ENCODE measurements at regions not wholly inside any gene's neighbourhood (a gene's known extent, or its start where the extent isn't known, plus 50 kb on each side); places are given as distances from the start of the nearest gene placed in this dataset.

DNA sequence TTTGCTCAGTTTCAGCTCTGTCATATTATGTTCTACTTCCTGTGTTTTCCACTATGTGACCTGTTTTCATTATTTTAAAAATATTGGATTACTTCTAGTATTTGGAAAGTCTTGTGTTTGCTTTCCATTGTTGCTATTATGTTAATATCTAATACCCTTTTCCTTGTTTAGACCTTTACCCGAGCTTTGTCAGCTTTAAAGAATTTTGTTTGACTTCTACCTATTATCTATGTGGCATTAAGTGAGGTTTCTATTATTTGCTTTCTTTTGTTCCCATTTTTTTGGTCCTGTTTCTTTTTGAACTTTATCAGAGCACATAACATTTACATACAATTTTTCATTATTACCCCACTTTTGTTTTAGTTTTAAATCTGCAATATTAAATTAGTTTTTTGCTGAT lies 202.7 kb downstream of the MANEA start:
- no peak for DNase-seq (ENCODE audit: low read depth)

DNA sequence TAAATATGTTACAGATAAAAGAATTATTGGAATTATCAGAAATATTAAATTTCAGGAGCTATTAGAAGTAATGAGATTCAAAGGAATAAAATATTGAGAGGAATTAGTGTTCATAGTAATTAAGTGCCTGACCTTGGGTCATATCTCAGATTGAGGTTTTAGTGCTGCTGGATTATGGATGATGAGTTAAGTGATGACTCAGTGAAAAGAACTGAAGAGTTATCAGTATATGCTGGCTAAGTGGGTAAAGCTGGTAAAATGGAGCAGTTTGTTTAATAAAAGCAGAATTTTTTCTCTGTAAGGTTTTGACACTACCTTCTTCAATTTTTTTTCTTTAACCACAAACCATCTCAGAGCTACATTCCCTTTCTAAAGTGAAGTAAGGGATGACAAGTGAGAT lies 206.7 kb downstream of the MANEA start:
- DNase-seq (ENCODE audit: low read depth): no peak

DNA sequence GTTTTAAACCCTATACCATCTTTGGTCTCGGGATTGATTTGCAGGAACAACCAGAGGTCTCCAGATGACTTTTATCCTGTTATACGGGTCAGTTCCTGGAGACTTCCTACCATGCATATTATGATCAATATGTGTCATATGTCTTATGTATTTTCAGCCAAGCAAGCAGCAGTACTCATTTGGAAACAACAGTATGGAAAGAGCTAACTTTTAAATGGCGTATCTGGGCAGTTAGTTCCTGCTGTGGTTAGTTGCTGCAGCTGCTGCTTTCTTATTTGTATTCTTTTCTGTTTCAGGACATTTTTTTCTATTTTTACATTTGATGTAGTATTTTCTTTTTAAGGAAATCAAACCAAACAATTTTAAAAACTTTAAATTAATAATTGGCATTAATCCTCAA lies 207.5 kb downstream of the MANEA start:
- no peak for DNase-seq (ENCODE audit: low read depth)

DNA sequence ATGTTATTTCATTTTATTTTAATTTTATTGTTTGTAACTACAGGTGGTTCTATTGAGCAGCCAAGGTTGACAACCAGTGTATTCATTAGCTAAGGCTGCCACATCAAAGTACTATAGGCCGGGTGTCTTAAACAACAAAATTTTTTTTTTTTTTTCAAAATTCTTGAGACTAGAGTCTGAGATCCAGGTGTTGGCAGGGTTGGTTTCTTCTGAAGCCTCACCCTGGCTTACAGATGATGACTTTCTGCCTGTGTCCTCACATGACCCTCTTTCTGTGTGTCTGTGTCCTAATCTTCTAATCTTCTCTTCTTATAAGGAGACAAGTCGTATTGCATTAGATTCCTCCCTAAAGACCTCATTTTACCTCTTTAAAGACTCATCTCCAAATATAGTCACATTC lies 208.4 kb downstream of the MANEA start:
- no peak for DNase-seq (ENCODE audit: low read depth)

DNA sequence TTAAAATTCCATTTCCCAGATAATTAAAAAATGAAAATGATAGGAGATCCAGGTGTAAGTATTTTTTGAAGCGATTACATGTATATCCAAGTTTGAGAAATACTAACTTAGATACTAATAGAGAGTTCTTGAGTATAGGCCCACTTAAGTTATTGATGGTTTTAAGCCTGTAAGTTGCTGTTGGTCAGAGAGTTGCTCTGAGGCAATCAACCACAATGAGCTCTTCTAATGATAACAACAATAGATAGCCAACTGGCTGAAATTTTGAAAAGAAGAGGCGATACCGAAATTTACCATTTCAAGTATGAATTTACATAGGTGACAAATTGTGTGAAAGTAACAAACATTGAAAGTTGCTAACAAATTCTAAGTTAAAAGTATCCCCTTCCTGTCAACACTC lies 209.5 kb downstream of the MANEA start:
- DNase-seq (ENCODE audit: low read depth): no peak

DNA sequence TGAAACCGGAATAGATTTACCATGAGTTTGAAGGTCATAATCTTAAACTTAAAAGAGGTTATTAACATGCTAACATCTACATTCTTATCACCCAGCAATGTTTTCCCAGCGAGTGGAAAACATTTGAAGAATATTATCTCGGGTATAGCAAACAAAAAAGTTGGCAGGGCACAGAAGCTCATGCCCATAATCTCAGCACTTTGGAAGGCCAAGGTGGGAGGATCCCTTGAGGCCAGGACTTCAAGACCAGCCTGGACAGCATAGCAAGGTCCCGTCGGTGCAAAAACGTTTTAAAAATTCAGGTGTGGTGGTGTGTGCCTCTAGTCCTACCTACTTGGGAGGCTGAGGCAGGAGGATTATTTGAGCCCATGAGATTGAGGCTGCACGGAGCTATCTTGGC lies 213.5 kb downstream of the MANEA start:
- no peak for DNase-seq (ENCODE audit: low read depth)

DNA sequence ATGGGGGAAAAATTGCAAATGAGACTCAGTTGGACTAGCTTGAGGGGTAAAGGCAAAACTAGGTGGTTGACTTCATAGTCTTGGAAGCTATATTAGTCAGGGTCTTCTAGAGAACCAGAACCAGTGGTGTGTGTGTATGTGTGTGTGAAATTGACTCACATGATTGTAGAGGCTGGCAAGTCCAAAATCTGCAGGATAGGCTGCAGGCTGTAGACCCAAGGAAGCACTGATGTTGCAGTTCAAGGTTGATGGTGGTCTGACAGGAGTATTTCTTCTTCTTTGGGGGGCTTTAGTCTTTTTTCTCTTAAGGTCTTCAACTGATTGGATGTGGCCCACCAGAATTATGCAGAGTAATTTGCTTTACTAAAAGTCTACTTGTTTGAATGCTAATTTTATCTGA lies 217.4 kb downstream of the MANEA start:
- no peak for DNase-seq (ENCODE audit: low read depth)

DNA sequence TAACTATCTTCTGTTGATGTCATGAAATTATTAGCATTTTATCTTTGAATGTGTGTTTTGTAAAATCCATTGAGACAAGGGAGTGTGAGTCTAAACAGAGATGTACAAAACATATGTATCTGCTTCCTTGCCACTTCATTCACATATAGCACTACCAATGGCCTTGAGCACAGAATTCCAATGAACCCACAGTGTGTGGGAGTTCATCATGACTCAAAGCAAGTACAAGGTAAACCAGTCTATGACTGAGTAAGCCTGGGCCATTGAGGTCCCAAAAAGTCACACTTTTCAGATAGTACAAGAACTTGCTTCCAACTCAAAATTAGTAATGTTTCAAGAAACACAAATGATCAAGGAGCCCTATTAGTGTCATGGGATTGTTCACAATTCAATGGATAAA lies 218.6 kb downstream of the MANEA start:
- no peak for DNase-seq (ENCODE audit: low read depth)

DNA sequence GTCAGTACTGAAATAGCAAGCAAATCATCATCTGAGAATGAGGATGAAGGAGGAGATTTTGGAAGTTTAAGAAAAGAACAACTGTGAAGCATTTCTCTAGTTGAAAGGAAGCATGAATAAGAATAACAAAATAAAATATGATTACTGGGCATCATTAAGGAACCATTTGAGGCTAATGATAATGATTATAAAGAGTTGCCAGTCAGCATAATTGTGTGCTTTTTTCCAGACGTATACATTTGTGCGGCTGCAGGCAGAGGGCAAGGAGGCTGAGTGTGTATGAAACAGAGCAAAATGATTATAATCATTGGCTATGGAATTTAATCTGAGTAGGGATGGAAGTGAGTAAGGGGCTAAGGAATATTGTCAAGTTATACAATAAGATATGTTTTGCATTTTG lies 218.7 kb upstream of the FUT9 start:
- no peak for DNase-seq (ENCODE audit: low read depth)

DNA sequence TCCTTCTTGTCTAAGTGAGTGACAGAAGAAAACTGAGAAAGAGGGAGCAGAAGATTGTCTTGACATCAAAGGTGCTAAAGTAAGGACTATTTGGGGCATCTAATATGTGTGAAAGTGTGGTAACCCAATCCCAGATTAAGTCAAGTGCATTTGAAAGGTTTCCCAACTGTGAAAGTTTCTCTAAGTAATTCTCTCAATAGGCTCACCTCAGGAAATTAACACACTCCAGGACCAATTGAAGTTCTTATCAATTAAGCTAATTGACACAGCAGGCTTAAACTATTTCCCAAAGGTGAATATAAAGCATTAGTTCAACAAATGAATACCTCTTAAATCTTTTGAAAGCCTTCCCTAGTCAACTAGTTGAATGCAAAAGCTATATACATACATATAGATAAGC lies 212.8 kb upstream of the FUT9 start:
- DNase-seq (ENCODE audit: low read depth): no peak

DNA sequence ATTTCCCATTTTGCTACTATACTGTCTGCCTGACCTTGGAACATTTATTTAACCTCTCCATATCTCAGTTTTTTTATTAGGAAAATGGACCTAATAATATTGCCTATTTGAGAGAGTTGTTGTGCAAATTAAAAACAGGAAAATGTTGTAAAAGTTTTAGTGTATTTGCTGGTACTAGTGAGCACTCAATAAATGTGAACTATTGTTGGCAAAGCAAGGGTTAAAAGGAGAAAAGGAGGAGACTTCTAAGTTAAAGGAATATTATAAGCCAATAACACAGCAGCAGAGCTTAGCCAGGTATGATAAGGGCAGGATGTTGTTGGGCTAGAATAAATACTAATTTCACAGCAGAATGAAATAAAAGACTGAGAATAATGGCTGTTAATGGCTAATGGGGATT lies 211.9 kb upstream of the FUT9 start:
- no peak for DNase-seq (ENCODE audit: low read depth)

DNA sequence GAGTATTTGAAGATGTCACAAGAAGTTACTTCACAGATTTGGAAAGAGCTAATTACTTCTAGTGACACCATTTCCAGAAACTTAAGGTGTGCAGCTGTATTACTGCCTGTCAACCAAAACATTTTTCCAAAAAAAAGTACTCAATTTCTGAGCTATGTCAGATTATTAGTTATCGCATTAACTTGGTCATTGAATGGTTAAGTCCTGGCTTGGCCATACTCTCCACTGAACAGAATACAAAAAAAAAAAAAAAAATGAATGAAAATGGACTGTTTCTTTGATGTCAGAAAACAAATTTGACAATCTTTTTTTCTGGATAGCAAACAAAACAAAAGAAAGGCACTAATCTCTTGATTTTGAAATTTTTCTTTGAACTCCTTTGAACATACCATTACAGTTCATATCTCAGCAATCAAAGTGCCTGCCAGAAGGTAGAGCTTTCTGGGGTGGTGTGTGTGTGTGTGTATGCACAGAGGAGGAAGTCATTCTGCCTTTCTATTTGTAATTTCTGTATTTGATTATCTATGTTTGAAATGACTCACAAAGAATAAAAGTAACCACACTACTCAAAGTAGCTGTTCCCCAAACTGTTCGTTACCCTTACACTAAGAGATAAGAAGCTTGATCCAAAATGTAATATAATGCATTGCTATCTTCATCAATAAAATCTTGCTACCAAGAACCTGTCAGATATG lies 210.8 kb upstream of the FUT9 start:
- DNase-seq (ENCODE audit: low read depth): no peak

DNA sequence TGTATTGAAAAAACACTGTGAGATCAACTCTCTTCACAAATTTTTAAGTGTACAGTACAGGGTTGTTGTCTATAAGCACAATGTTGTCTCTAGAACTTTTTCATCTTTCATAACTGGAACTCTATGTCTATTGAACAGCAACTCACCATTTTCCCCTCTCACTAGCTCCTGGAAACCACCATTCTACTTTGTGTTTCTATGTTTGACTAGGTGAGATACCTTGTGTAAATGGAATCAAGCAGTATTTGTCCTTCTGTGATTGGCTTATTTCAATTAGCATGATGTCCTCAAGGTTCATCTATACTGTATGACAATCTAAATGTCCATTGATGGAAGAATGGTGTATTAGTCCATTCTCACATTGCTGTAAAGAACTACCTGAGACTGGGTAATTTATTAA lies 210.1 kb upstream of the FUT9 start:
- DNase-seq (ENCODE audit: low read depth): no peak

DNA sequence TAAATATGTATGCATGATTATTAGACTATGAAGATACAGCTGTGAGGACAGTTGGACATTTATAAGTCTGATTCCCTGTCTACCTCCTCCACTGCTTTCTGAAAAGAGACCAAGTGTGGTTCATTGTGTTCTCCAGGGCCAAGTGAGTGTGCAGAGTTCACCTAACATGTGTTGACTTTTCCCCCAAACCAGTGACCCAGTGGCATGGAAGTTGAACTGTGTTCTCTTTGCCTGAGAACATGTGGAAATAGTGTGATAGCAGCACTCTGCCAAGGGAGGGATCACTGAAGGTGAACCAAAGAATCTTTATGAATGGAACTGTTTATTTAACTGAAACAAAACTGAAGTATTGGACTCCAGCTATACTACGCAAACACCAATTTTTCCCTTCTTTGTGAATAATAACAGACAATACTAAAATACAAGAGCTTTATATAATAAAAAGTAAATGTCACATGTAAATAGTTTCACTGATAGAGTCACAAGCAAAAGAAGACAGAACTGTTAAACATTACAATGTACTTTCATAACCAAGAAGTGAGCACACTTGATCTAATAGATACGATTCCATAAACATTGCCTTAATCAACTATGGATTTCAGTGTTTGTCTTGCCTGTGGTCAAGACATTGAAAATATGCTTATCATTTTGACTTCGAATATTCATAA lies 200.3 kb upstream of the FUT9 start:
- no peak for DNase-seq (ENCODE audit: low read depth)

DNA sequence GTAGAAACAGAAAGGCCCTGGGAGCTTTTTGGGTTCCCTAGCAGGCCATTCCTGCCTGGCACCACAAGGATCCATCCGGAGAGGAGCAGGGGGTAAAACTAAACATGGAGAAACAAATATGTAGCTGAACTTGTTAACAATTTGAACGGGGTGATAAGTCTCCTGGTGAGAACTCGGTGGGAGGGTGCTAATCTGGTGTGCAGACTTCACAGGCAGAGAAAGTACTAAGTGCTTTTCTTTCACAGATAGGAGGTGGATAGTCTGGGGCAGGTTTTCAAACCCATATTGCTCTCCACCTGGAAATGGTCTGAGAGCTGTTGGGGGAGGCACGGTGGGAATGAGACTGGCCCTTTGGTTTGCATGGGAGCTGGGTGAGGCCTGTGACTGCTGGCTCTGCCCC lies 196.3 kb upstream of the FUT9 start:
- no peak for DNase-seq (ENCODE audit: low read depth)

DNA sequence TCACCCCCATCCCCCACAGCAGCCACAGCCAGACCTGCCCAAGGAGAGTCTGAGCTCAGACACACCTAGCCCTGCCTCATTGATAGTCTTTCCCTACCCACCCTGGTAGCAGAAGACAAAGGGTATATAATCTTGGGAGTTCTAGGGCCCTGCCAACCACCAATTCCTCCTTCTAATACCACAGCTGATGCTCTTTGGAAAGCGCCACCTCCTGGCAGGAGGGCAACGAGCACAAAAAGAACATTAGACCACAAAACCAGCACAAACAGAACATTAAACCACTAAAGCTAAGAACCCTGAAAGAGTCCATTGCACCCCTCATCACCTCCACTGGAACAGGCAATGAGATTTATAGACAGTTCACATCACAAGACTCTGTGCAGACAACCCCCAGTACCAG lies 195.8 kb upstream of the FUT9 start:
- no peak for DNase-seq (ENCODE audit: low read depth)

DNA sequence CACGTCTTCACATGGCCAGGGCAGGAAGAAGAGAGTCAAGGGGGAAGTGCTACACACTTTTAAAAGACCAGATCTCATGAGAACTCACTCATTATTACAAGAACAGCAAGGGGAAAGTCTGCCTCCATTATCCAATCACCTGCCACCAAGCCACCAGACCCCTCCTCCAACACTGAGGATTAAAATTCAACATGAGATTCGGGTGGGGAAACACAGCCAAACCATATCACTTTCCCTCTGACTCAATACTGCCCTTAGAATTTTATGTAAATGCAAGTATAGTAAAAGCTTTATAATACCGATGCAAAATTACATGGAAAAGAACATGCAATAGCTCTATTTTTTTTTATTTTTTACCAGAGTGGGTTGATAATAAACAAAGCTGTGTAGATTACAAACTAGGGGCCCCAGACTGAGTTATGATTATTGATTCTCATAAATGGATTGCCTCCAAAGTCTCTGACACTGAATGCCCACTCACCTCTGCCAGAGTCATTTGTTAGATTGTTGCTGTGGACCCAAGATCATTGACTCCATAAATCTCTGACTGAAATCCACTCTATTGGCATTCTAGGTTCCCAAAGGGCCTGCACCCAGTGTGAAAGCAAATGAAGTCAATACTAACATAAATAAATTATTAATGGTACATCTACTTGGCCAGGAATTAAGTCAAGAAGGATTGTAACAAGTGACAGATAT lies 184.8 kb upstream of the FUT9 start:
- DNase-seq (ENCODE audit: low read depth): no peak

DNA sequence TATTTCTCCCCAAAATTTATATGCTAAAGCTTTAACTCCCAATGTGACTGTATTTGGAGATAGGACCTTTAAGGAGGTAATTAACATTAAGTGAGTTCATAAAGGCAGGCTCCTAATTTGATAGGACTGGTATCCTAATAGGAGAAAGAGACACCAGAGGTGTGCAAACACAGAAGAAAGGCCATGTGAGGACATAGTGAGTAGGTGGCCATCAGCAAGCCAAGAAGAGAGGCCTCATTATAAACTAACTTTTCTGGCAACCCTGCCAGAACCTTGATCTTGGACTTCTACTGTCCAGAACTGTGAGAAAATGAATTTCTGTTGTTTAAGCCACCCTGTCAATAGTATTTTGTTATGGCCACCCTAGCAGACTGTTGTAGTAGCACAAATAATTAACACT lies 177.9 kb upstream of the FUT9 start:
- no peak for DNase-seq (ENCODE audit: low read depth)

DNA sequence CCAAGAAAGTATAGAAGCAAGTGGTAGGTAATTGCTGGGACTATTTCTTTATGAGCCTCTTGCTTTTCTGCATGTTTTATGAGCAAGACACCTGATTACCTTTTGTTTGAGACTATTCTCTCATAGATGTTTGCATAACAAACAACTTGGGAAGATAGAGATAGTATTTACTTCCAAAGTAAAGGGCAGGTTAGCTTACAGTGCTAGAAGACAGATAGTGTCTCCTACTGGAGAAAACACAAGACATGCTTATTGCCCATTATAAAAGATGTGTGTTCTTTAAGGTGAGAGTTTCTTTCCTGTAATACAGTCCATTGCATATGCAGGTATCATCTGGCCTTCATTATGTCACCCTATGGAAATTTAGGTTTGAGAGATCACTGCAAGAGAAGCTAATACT lies 174.2 kb upstream of the FUT9 start:
- no peak for DNase-seq (ENCODE audit: low read depth)

DNA sequence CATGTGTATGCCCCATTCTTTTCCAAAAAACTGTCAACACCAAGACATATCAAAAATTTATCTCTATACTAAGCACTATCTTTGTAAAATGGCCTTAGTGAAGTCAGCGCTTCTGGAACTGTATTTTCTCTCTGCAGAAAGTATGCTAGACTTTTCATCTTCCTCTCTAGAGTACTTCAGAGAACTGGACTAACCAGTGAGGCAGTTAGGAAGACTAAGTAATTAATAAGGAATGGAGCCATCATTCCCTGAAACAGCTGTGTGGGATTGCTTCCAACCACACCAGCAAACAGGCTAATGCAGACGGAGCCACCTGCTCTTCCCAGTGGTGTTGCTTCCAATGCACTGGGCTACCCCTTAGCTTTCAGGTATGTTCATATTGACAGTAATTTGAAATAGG lies 169.1 kb upstream of the FUT9 start:
- no peak for DNase-seq (ENCODE audit: low read depth)

DNA sequence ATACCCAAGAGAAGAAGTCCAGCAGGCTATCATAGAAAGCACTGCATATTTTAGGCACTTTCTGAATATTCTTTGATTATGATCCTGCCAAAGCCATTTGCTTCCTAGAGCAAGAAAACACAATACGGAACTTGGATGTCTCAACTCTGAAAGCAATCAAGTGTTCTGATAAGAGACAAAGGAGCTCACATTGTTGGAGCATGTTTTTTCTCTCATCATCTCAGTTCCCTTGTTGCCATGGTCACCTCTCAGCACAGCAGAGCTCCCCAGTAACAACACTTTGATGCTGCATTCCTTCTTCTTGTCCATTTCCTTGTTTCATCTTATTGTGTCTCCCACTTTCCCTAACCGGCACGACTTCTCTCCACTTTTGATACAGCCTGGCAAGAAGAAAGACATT lies 168.7 kb upstream of the FUT9 start:
- DNase-seq (ENCODE audit: low read depth): no peak

DNA sequence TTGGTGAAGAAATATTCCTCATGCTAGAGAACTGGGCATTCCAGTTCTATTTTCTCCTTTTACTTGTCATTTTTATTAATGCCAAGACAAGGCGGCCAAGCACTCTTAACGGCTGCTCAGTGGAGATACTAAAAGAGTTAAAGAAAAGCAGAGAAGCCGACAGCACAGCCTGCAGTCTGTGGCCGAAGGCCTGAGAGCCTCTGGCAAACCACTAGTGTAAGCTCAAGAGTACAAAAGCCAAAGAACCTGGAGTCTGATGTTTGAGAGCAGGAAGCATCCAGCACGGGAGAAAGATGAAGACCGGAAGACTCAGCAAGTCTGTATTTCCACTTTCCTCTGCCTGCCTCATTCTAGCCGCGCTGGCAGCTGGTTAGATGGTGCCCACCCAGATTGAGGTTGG lies 167.1 kb upstream of the FUT9 start:
- no peak for DNase-seq (ENCODE audit: low read depth)

DNA sequence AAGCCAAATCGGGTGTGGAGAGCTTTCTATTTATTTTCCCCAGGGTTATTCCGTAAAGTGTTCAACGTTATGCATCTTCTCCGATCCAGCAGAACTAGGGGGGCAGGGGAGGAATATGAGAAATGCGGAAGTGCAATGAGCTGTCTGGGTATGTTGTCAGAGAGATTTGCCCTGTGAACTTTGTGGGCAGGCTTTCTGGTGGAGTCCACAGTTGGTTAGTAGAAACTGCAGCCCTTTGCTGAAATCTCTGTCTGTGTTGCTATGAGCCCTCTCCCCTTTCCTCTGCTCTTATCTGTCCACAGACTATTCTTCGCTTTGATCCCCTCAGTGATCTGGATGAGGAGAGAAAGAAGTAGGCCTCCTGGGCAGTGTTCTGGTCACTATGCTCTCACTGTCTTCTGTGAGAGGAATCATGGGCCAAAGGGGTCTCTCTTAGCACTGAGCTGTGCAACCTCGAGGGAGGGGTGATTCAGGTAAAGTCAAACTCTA lies 158.9 kb upstream of the FUT9 start:
- DNase-seq (ENCODE audit: low read depth): no peak

DNA sequence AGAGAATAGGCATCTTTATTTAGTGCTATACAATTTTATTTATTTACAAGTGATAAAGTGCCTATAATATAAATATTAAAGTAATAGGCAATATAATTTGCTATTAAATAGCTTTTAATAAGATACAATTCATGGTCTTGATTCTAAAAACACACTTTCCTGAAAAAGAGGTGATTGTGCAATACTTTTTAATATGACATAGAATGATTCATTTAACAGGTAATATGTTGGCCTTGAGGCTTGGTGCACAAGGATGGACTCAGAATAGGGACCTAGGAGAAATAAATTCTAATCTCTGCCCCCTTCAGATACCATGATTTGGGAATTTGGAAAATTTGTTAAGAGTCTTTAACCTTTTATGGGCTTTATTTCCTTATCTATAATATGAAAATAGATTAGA lies 149.9 kb upstream of the FUT9 start:
- DNase-seq (ENCODE audit: low read depth): no peak
